ENCODE measurements at regions not wholly inside any gene's neighbourhood (a gene's known extent, or its start where the extent isn't known, plus 50 kb on each side); places are given as distances from the start of the nearest gene placed in this dataset.
"Not testable (repeated sequence)": the region's sequence is repeated elsewhere in the genome, so short reads cannot be mapped to it uniquely, and the experiment has no call there.

- no peak for DNase-seq
These were observed 70.0 kb downstream of the KCTD15 start for GRCh38 chr19:33866696-33867095.

- DNase-seq = no peak
These were observed 71.5 kb downstream of the KCTD15 start for GRCh38 chr19:33868076-33868735.

- DNase-seq = no peak
These were observed 72.2 kb downstream of the KCTD15 start for GRCh38 chr19:33868788-33869412.

- not testable (repeated sequence) for DNase-seq
These were observed 73.7 kb downstream of the KCTD15 start for GRCh38 chr19:33870298-33870932.

- no peak for DNase-seq
These were observed 74.9 kb downstream of the KCTD15 start for GRCh38 chr19:33871605-33872004.

- no peak for DNase-seq
These were observed 76.0 kb downstream of the KCTD15 start for GRCh38 chr19:33872445-33873320.

- no peak for DNase-seq
These were observed 78.4 kb downstream of the KCTD15 start for GRCh38 chr19:33875071-33875470.

GRCh38 chr19:33876192-33876591 lies 79.5 kb downstream of the KCTD15 start:
- no peak for DNase-seq

GRCh38 chr19:33878030-33878544 lies 81.4 kb downstream of the KCTD15 start:
- no peak for DNase-seq

GRCh38 chr19:33878910-33879810 lies 82.5 kb downstream of the KCTD15 start:
- DNase-seq = no peak

GRCh38 chr19:33879818-33880575 lies 83.3 kb downstream of the KCTD15 start:
- DNase-seq = no peak

- no peak for DNase-seq
These were observed 87.3 kb downstream of the KCTD15 start for GRCh38 chr19:33883859-33884519.

- no peak for DNase-seq
These were observed 88.6 kb downstream of the KCTD15 start for GRCh38 chr19:33885236-33885635.

GRCh38 chr19:33887891-33888290 lies 91.2 kb downstream of the KCTD15 start:
- no peak for DNase-seq

GRCh38 chr19:33888665-33889064 lies 92.0 kb downstream of the KCTD15 start:
- DNase-seq = no peak

GRCh38 chr19:33890569-33890968 lies 93.9 kb downstream of the KCTD15 start:
- DNase-seq = no peak

- DNase-seq = no peak
These were observed 95.1 kb downstream of the KCTD15 start for GRCh38 chr19:33891773-33892172.

GRCh38 chr19:33894787-33895186 lies 98.1 kb downstream of the KCTD15 start:
- no peak for DNase-seq

GRCh38 chr19:33895366-33895765 lies 98.7 kb downstream of the KCTD15 start:
- no peak for DNase-seq

- DNase-seq = no peak
These were observed 101.5 kb downstream of the KCTD15 start for GRCh38 chr19:33898062-33898677.
